Karpas-422 (cell line): ENCODE measurements at regions not wholly inside any gene's neighbourhood (a gene's known extent, or its start where the extent isn't known, plus 50 kb on each side); places are given as distances from the start of the nearest gene placed in this dataset.

Source experiments
- DNase-seq: peaks from one replicate; pipeline ENCODE4 v3.0.0-alpha.2; 2015
- H2AFZ ChIP-seq: fragments of 200-600 bp; sonication (generic); 2 replicates; pipeline ENCODE4 v1.6.1; 2014; ENCODE audit warnings: antibody characterized with exemption, low read length, mixed read lengths
- H3K27ac ChIP-seq: fragments of 200-600 bp; sonication (generic); 2 replicates; pipeline ENCODE4 v1.5.1; 2014; ENCODE audit warnings: mild to moderate bottlenecking, low read length, moderate library complexity
- H3K27me3 ChIP-seq: fragments of 200-600 bp; sonication (generic); 2 replicates; pipeline ENCODE4 v1.6.1; 2014; ENCODE audit warnings: low read length, mixed read lengths
- H3K36me3 ChIP-seq: fragments of 200-600 bp; sonication (generic); 2 replicates; pipeline ENCODE4 v1.6.1; 2014; ENCODE audit warnings: low read length, mixed read lengths; ENCODE audit not compliant: insufficient read depth
- H3K4me1 ChIP-seq: fragments of 200-600 bp; sonication (generic); 2 replicates; pipeline ENCODE4 v1.6.1; 2014; ENCODE audit warnings: mild to moderate bottlenecking, low read length, mixed read lengths
- H3K4me2 ChIP-seq: fragments of 200-600 bp; sonication (generic); 2 replicates; pipeline ENCODE4 v1.6.1; 2014; ENCODE audit warnings: low read length, low read depth, mild to moderate bottlenecking; ENCODE audit not compliant: poor library complexity, severe bottlenecking
- H3K4me3 ChIP-seq: fragments of 200-600 bp; sonication (generic); 2 replicates; pipeline ENCODE4 v1.5.1; 2014; ENCODE audit warnings: mild to moderate bottlenecking, antibody characterized with exemption, low read length, mixed read lengths
- H3K79me2 ChIP-seq: fragments of 200-600 bp; sonication (generic); 2 replicates; pipeline ENCODE4 v1.6.1; 2014; ENCODE audit warnings: mild to moderate bottlenecking, low read length, mixed read lengths
- H3K9ac ChIP-seq: fragments of 200-600 bp; sonication (generic); 2 replicates; pipeline ENCODE4 v1.6.0; 2014; ENCODE audit warnings: low read length
- H3K9me2 ChIP-seq: fragments of 200-600 bp; sonication (generic), shearing (Covaris generic); replicated peaks from 2 replicates; pipeline ENCODE4 v1.6.0; 2014; ENCODE audit warnings: mild to moderate bottlenecking, low read length, moderate library complexity; ENCODE audit not compliant: insufficient read depth
- H3K9me3 ChIP-seq: fragments of 300-700, 200-600 bp; sonication (generic); 2 replicates; pipeline ENCODE4 v1.6.1; 2014; ENCODE audit warnings: low read length, mixed read lengths
- H4K20me1 ChIP-seq: fragments of 200-600 bp; sonication (generic); 2 replicates; pipeline ENCODE4 v1.6.1; 2014; ENCODE audit warnings: mild to moderate bottlenecking, antibody characterized with exemption, low read length, low read depth; ENCODE audit not compliant: insufficient read depth

DNA sequence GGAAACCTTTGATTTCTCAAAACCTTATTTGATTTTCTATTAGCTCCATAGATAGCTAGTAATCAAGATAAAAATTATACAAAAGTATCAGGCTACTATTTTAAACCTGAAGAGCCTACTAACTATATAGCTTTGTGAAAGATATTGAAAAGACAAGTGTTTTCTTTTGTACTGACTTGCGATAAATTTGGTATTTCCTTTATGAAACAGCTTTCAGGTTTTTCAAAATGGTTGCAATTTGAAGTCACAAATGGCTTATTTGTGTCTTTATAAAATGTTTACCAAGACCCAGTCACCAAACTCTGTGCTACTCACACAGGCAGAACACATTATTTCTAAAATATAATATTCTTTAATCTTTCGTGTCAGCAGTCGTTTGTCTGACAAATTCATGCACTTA, 167.5 kb upstream of the ALCAM start:
- no peaks in the 10 kb centered on the region for H3K9me3 ChIP-seq
- no peak overlapping the region for H3K27ac ChIP-seq
- H3K4me2 ChIP-seq: no peak overlapping the region
- no peak overlapping the region for H3K9ac ChIP-seq
- no peak overlapping the region for H2AFZ ChIP-seq
- H3K4me1 ChIP-seq: no peaks in the 10 kb centered on the region
- H3K9me2 ChIP-seq: no peaks in the 10 kb centered on the region
- no peaks in the 10 kb centered on the region for H3K36me3 ChIP-seq
- H4K20me1 ChIP-seq: no peaks in the 10 kb centered on the region
- no peaks in the 10 kb centered on the region for H3K79me2 ChIP-seq
- H3K4me3 ChIP-seq: no peak overlapping the region
- no peak for DNase-seq
- no peaks in the 10 kb centered on the region for H3K27me3 ChIP-seq

DNA sequence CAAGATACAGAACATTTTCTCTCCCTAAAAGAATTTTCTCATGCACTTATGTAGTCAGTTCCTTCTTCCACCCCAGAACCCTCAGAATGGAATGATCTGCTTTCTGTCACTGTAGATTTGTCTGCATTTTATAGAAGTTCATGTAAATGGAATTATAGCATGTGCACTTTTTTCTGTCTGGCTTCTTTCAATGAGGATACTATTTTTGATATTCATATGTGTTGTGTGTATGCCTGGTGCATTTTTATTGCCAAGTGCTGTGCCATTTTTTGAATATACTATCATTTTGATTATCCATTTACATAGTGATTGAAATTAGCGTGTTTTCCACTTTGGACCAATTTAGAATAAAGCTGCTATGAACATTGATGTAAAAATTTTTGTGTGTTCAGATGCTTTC, 156.6 kb upstream of the ALCAM start:
- Histone ChIP-seq H3K4me1 (no peaks in the 10 kb centered on the region), H3K9me2 (no peaks in the 10 kb centered on the region), H2AFZ (no peak overlapping the region), H3K9me3 (no peaks in the 10 kb centered on the region), H3K4me3 (no peak overlapping the region), H3K9ac (no peak overlapping the region), H3K27ac (no peak overlapping the region), H3K79me2 (no peaks in the 10 kb centered on the region), H3K4me2 (no peak overlapping the region), H3K27me3 (no peaks in the 10 kb centered on the region), H4K20me1 (no peaks in the 10 kb centered on the region), H3K36me3 (no peaks in the 10 kb centered on the region)
- DNase-seq: no peak

DNA sequence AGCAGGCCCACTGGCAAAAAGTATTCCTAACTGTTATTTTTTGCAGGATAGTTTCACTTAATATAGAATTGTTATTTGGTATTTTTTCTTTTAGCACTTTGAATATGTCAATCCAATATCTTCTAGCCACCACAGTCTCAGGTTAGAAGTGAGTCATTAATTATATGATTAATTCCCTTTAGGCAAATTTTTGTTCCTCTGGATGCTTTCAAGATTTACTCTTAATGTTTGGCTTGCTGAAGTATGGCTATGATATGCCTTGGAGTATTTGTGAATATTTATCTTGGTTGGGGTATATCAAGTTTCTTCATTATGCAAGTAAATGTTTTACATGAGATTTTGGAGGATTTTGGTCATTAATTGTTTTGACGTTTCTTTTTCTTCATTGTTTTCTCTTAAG, 152.1 kb upstream of the ALCAM start:
- no peak overlapping the region for H3K27ac ChIP-seq
- H2AFZ ChIP-seq: no peak overlapping the region
- H3K9me2 ChIP-seq: no peaks in the 10 kb centered on the region
- no peaks in the 10 kb centered on the region for H3K4me1 ChIP-seq
- H3K79me2 ChIP-seq: no peaks in the 10 kb centered on the region
- no peak overlapping the region for H3K9ac ChIP-seq
- H4K20me1 ChIP-seq: no peaks in the 10 kb centered on the region
- H3K9me3 ChIP-seq: no peaks in the 10 kb centered on the region
- H3K4me3 ChIP-seq: no peak overlapping the region
- no peak for DNase-seq
- no peaks in the 10 kb centered on the region for H3K27me3 ChIP-seq
- no peak overlapping the region for H3K4me2 ChIP-seq
- H3K36me3 ChIP-seq: no peaks in the 10 kb centered on the region

DNA sequence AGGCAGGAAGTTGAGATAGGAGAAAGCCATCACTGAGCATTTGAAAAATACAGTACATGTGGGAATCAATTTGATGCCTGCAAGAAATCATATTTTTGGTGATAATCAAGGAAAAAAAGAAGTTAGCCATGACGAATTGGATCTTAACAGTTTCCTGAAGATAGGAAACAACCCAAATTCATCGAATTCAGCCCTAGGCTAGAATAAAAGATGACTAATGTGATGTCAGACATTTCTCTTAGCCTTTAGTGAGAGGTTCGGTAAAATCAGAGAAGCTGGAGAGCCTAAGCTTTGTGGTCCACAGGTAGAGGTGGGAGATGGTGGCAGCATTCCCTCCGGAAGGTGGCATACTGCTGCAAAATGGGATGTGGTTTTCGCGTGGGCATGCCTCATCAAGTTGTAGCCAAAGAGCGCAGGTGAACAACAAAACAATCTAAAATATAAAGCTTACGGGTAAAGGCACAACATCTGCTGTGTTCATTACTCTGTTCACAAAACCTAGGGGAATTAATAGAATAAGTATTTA, 144.1 kb upstream of the ALCAM start:
- Histone ChIP-seq H3K36me3 (no peaks in the 10 kb centered on the region), H3K27ac (no peak overlapping the region), H3K9me3 (no peaks in the 10 kb centered on the region), H2AFZ (no peak overlapping the region), H3K4me3 (no peak overlapping the region), H3K4me1 (no peaks in the 10 kb centered on the region), H3K9me2 (no peaks in the 10 kb centered on the region), H4K20me1 (no peaks in the 10 kb centered on the region), H3K9ac (no peak overlapping the region), H3K4me2 (no peak overlapping the region), H3K79me2 (no peaks in the 10 kb centered on the region), H3K27me3 (no peaks in the 10 kb centered on the region)
- DNase-seq: no peak

DNA sequence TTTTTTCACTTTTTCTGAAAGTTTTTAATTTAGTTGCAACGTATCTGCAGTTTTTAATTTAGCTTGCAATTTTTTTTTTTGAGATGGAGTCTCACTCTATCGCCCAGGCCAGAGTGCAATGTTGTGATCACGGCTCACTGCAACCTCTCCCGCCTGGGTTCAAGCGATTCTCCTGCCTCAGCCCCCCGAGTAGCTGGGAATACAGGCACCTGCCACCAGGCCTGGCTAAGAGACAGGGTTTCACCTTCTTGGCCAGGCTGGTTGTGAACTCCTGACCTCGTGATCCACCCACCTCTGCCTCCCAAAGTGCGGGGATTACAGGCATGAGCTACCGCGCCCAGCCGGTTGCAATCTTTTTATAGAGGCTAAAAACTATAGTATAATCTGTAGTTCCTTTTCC, 142.9 kb upstream of the ALCAM start:
- DNase-seq: no peak
- no peak overlapping the region for H2AFZ ChIP-seq
- H4K20me1 ChIP-seq: no peaks in the 10 kb centered on the region
- no peak overlapping the region for H3K9ac ChIP-seq
- no peaks in the 10 kb centered on the region for H3K79me2 ChIP-seq
- no peaks in the 10 kb centered on the region for H3K9me2 ChIP-seq
- no peaks in the 10 kb centered on the region for H3K9me3 ChIP-seq
- no peaks in the 10 kb centered on the region for H3K27me3 ChIP-seq
- no peak overlapping the region for H3K4me3 ChIP-seq
- H3K4me1 ChIP-seq: no peaks in the 10 kb centered on the region
- no peaks in the 10 kb centered on the region for H3K36me3 ChIP-seq
- no peak overlapping the region for H3K27ac ChIP-seq
- no peak overlapping the region for H3K4me2 ChIP-seq

DNA sequence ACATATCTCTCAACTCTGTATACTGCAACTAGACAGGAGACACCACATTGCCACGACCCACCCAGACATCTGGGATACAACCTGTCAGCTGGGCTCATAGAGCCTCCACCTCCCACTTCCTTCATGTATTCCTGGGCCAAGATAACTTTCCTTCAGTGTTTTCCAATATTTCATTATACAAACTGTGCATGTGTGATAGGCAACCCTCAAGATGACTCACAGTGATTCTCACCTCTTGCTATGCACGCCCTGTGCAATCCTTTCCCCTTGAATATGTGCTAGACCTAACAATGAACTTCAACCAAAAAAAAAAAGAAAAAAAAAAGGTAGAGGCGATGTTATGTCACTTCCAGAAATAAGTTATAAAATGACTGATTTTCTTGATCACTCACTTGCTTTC, 138.0 kb upstream of the ALCAM start:
- H3K9me3 ChIP-seq: no peaks in the 10 kb centered on the region
- H3K4me1 ChIP-seq: no peaks in the 10 kb centered on the region
- no peak overlapping the region for H2AFZ ChIP-seq
- H3K9me2 ChIP-seq: no peaks in the 10 kb centered on the region
- H3K4me2 ChIP-seq: no peak overlapping the region
- no peak for DNase-seq
- H3K27ac ChIP-seq: no peak overlapping the region
- H4K20me1 ChIP-seq: no peaks in the 10 kb centered on the region
- H3K79me2 ChIP-seq: no peaks in the 10 kb centered on the region
- no peak overlapping the region for H3K4me3 ChIP-seq
- no peaks in the 10 kb centered on the region for H3K27me3 ChIP-seq
- H3K36me3 ChIP-seq: no peaks in the 10 kb centered on the region
- no peak overlapping the region for H3K9ac ChIP-seq

DNA sequence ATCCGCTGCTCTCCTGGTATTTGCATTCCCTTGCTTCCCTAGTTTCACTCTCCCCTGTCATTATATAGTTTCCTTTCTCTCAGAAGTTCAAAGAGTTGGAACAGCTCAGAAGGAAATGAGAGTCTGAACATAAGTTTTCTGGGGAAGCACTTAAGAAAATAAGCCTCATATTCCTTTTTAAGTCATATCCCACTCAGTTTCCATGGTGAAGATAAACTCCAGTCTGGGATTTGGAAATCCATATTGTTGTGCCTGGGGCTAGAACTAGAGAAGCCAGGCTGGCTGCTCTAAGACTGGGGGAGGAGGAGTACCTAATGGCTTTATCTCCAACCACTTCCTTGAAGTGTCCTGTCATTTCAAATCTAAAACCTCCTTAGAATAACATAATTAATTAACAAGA, 134.2 kb upstream of the ALCAM start:
- Histone ChIP-seq H3K79me2 (no peaks in the 10 kb centered on the region), H3K9me3 (no peaks in the 10 kb centered on the region), H3K9me2 (no peaks in the 10 kb centered on the region), H2AFZ (no peak overlapping the region), H4K20me1 (no peaks in the 10 kb centered on the region), H3K4me1 (no peaks in the 10 kb centered on the region), H3K4me3 (no peak overlapping the region), H3K36me3 (no peaks in the 10 kb centered on the region), H3K27ac (no peak overlapping the region), H3K4me2 (no peak overlapping the region), H3K27me3 (no peaks in the 10 kb centered on the region), H3K9ac (no peak overlapping the region)
- no peak for DNase-seq

DNA sequence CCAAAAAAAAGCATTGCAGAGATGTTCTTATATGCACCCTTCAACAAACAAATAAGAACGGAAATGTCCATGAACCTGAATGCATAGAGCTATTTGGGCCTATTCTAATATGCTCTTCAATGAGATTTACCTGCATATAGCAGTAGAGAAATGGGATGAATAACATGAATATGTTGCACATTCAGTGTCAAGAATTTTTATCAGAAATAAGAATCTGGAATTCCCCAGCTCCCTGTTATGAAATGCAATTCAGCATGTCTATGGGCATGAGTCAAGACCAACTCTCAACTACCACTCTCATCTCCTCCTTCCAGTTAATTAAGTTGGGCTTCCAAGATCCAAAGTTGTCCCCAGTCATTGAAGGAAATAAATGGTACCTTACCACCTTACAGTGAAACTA, 133.7 kb upstream of the ALCAM start:
- H3K9ac ChIP-seq: no peak overlapping the region

DNA sequence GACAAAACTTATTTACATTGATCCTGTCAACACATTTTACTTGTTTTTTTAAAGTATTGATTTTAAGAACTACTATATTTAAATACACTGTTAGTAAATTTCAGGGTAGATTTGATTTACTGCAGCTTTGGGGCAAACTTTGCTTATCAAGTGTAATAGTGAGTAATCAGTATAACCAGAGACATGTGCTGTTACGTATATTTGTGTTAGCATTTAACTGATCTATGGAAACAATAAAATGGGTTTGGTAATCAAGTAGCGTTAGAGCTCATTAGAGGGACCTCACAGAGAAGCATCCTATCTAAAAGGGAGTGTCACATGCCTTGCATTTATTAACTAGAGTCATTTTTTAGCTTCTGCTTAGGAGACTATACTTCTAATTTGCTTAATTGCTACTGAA, 131.5 kb upstream of the ALCAM start:
- no peak overlapping the region for H3K27ac ChIP-seq
- H3K9me2 ChIP-seq: no peaks in the 10 kb centered on the region
- no peak overlapping the region for H3K4me2 ChIP-seq
- H3K9ac ChIP-seq: no peak overlapping the region
- H3K27me3 ChIP-seq: no peaks in the 10 kb centered on the region
- no peak overlapping the region for H3K4me3 ChIP-seq
- no peak overlapping the region for H2AFZ ChIP-seq
- H3K79me2 ChIP-seq: no peaks in the 10 kb centered on the region
- no peaks in the 10 kb centered on the region for H3K9me3 ChIP-seq
- H3K4me1 ChIP-seq: no peaks in the 10 kb centered on the region
- no peaks in the 10 kb centered on the region for H3K36me3 ChIP-seq
- H4K20me1 ChIP-seq: no peaks in the 10 kb centered on the region
- DNase-seq: no peak

More for the DNA sequence above, 133.7 kb upstream of the ALCAM start:
- H3K79me2 ChIP-seq: no peaks in the 10 kb centered on the region
- H3K9me3 ChIP-seq: no peaks in the 10 kb centered on the region
- no peak overlapping the region for H3K27ac ChIP-seq
- DNase-seq: no peak
- no peaks in the 10 kb centered on the region for H3K36me3 ChIP-seq
- H3K4me2 ChIP-seq: no peak overlapping the region
- no peaks in the 10 kb centered on the region for H4K20me1 ChIP-seq
- H2AFZ ChIP-seq: no peak overlapping the region
- H3K9me2 ChIP-seq: no peaks in the 10 kb centered on the region
- H3K4me3 ChIP-seq: no peak overlapping the region
- H3K4me1 ChIP-seq: no peaks in the 10 kb centered on the region
- no peaks in the 10 kb centered on the region for H3K27me3 ChIP-seq
